H1 (cell line): ENCODE measurements at regions not wholly inside any gene's neighbourhood (a gene's known extent, or its start where the extent isn't known, plus 50 kb on each side); places are given as distances from the start of the nearest gene placed in this dataset.

ENCODE experiments used
- CREB1 ChIP-seq: IDR thresholded peaks from 2 replicates; pipeline ENCODE4 v1.6.1; 2012; ENCODE audit warnings: inconsistent platforms
- POU5F1 ChIP-seq: IDR thresholded peaks from 2 replicates; pipeline ENCODE4 v1.6.1; 2011; ENCODE audit warnings: low read depth, mild to moderate bottlenecking, low read length, moderate library complexity

GRCh38 chr1:237976331-237976730 lies 85.6 kb upstream of the ZP4 start (continued):
- TF ChIP-seq POU5F1 (no peak), CREB1 (no peak)
